Psoas muscle (tissue), 7 donors: ENCODE measurements at regions not wholly inside any gene's neighbourhood (a gene's known extent, or its start where the extent isn't known, plus 50 kb on each side); places are given as distances from the start of the nearest gene placed in this dataset.
A peak's percentile ranks its signal among the peaks of the same experiment; 100 is the strongest.

Experiments used
- ATAC-seq, 4 donors: fragments of 200-7000 bp; cut with Tn5 transposase; one replicate each; pipeline ENCODE4 v1.9.1; 2020; ENCODE audit warnings: moderate library complexity in 3 of 4, mild to moderate bottlenecking in 2 of 4
- DNase-seq, 2 donors: peaks; one replicate each; pipeline ENCODE4 v3.0.0-alpha.2; 2020
- H3K27ac ChIP-seq: fragments of 200-600 bp; one replicate; pipeline ENCODE4 v1.8.0; 2022
- H3K27me3 ChIP-seq, 3 donors: fragments of 200-600 bp in 1 of 3; one replicate each; pipeline versions ENCODE4 v1.6.1 to v1.8.0; 2013 to 2022; ENCODE audit warnings: low read length in 2 of 3, mild to moderate bottlenecking in 2 of 3, moderate library complexity in 1 of 3; ENCODE audit not compliant: insufficient read depth in 3 of 3
- H3K36me3 ChIP-seq, 2 donors: fragments of 200-600 bp in 1 of 2; one replicate each; pipeline versions ENCODE4 v1.6.1 to v1.8.0; 2013 to 2022; ENCODE audit warnings: low read depth in 1 of 2, mild to moderate bottlenecking in 1 of 2, moderate library complexity in 1 of 2; ENCODE audit not compliant: insufficient read depth in 1 of 2
- H3K4me1 ChIP-seq: fragments of 200-600 bp; one replicate; pipeline ENCODE4 v1.8.0; 2022
- H3K4me3 ChIP-seq: fragments of 200-600 bp; one replicate; pipeline ENCODE4 v1.8.0; 2022; ENCODE audit warnings: mild to moderate bottlenecking
- H3K9me3 ChIP-seq: fragments of 200-600 bp; one replicate; pipeline ENCODE4 v1.8.0; 2022
- CTCF ChIP-seq: fragments of 200-600 bp; IDR thresholded peaks from one replicate; pipeline ENCODE4 v1.8.0; 2022; ENCODE audit warnings: antibody characterized with exemption
- WGBS, 3 donors: extraction: QIAGEN DNeasy Blood & Tissue Kit; methylation state at CpG; one replicate each; pipeline versions ENCODE4 v1.1.6 to v1.1.7; 2013; 5-methylcytosine and 5-hydroxymethylcytosine counted together
- intact Hi-C, 2 donors: fragments of 100-400 bp; cut with DNase I; formaldehyde crosslinking; loops; one replicate each; pipeline versions ENCODE4 v1.11.0 to v1.14.2; 2022
- donor health status: healthy with polysubstance abuse.
- donor health status: DM: no; HTN: no; CAD: no; lungs with moderate emphysema.
- donor health status: Bipolar disorder and iron deficiency.
- donor health status: healthy.
- donor health status: DM: yes; HTN: yes; CAD: no.
- donor health status: DM: no; HTN: no; CAD: no.
- donor health status: DM: yes; HTN: yes; CAD: no.

GRCh38 chr6:139777202-139777970 lies 402.9 kb upstream of the CITED2 start:
- H3K9me3 ChIP-seq = no peaks in the 10 kb centered on the region
- 77 to 85% (median 77%) methylated on average over 6 of the region's 6 CpGs for WGBS, 3 donors
- intact Hi-C loops = no loop called here

DNA sequence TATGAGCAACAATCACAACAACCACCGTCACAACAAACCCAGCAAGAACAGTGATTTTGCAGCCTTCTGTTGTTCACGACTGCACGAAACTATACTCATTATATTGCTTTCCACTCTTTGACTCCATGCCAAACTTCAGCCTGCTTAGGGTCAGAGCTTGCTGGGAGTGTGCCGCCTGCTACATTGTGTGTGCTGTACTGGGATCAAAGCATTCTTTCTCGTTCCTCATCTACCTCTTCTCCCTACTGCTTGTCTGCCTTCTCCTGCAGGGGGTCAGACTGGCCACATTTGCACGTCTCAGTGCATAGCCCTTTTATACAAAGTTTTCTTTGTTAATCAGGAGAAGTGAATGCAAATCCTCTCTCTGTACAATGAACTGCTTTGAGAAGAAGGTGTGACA lies 401.6 kb upstream of the CITED2 start:
- intact Hi-C loops = no loop called here
- H3K27ac ChIP-seq = no peak overlapping the region

More at GRCh38 chr6:139777202-139777970, 402.9 kb upstream of the CITED2 start:
- ATAC-seq (no peak), DNase-seq (no peak)
- no peaks in the 10 kb centered on the region for H3K27me3 ChIP-seq
- TF ChIP-seq CTCF = no peak
- no peak overlapping the region for H3K27ac ChIP-seq
- H3K36me3 ChIP-seq = no peaks in the 10 kb centered on the region
- H3K4me1 ChIP-seq = peaks cover 21% of the 10 kb centered on the region
- no peak overlapping the region for H3K4me3 ChIP-seq

DNA sequence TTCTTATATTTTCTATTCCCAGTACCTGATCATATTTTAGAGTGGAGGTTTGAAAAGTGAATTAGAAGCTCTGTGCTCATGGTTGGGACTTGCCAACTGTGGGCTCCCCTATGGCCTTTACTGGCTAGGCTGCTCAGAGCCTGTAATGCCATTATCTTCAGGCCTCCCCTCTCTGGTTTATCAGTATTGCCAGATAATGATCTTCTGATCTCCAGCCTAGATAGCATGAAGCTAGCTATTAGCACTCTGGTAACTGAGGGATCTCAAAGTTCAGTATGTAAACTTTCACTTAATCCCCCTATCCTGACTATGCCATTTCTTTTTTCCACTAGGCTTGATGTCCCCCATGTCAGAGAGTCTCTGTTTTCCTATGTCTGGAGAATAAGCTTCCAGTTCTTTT lies 393.7 kb upstream of the CITED2 start:
- TF ChIP-seq CTCF = no peak
- Histone ChIP-seq H3K36me3 (no peaks in the 10 kb centered on the region), H3K27me3 (no peaks in the 10 kb centered on the region), H3K4me1 (peaks cover 27% of the 10 kb centered on the region), H3K27ac (no peak overlapping the region), H3K4me3 (no peak overlapping the region), H3K9me3 (no peaks in the 10 kb centered on the region)
- intact Hi-C loops = no loop called here
- DNase-seq = no peak
- ATAC-seq = no peak

More for the DNA sequence above, 401.6 kb upstream of the CITED2 start:
- ATAC-seq = no peak
- no peaks in the 10 kb centered on the region for H3K36me3 ChIP-seq
- TF ChIP-seq CTCF = no peak
- WGBS, 3 donors = 36 to 65% (median 41%) methylated on average over 6 of the region's 6 CpGs
- no peaks in the 10 kb centered on the region for H3K9me3 ChIP-seq
- H3K4me1 ChIP-seq = peaks cover 21% of the 10 kb centered on the region
- H3K4me3 ChIP-seq = no peak overlapping the region
- no peaks in the 10 kb centered on the region for H3K27me3 ChIP-seq
- DNase-seq = no peak

- H3K4me3 ChIP-seq = no peak overlapping the region
- DNase-seq = no peak
- H3K9me3 ChIP-seq = no peaks in the 10 kb centered on the region
- peak overlapping the region; percentile 96 for H3K27ac ChIP-seq
- H3K4me1 ChIP-seq = peaks cover 40% of the 10 kb centered on the region
- TF ChIP-seq CTCF = no peak
- no peaks in the 10 kb centered on the region for H3K36me3 ChIP-seq
- 68 to 97% (median 86%) methylated on average over 2 of the region's 2 CpGs for WGBS, 3 donors
- intact Hi-C loops = no loop called here
- H3K27me3 ChIP-seq = no peaks in the 10 kb centered on the region
- no peak for ATAC-seq
These were observed 392.3 kb upstream of the CITED2 start for GRCh38 chr6:139766796-139767195.

GRCh38 chr6:139765825-139766285 lies 391.4 kb upstream of the CITED2 start:
- WGBS, 3 donors = 26 to 43% (median 33%) methylated on average over 2 of the region's 2 CpGs
- intact Hi-C loops = loop anchor here in 1 of 2 donors (2.0 kb wide), 1 partner anchor 391 kb away; the partner anchor contains the start of gene CITED2
- Histone ChIP-seq H3K27ac (peak overlapping the region; percentile 96), H3K4me1 (peaks cover 46% of the 10 kb centered on the region), H3K4me3 (no peak overlapping the region), H3K9me3 (no peaks in the 10 kb centered on the region), H3K27me3 (no peaks in the 10 kb centered on the region), H3K36me3 (no peaks in the 10 kb centered on the region)
- ATAC-seq = peak; percentile 59 to 72 (median 64)
- no peak for DNase-seq
- TF ChIP-seq CTCF = no peak
